ENCODE measurements at regions not wholly inside any gene's neighbourhood (a gene's known extent, or its start where the extent isn't known, plus 50 kb on each side); places are given as distances from the start of the nearest gene placed in this dataset.
A peak's percentile ranks its signal among the peaks of the same experiment; 100 is the strongest.

DNA sequence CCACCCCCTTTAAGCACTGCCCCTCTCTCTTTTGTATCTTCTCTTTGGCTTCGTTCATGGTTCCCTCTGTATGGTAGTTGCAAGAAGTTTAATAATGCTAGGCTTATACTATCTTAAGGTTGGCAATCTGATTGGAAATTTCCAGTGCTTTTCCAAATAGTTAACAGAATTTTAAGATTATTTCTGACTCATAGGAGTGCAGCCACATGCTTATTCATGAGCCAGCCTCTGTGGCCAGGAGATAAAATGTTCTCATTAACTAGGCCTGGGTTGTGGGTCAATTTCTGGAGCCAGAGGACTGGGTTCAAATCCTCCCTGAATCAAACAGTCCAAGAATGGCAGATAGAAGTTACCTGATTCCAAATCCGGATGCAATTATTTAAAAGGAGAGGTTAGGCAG, 103.1 kb downstream of the ATP6V1G3 start:
- no peak for DNase-seq (ENCODE audit: low read depth, low spot score)
- H3K27ac Mint-ChIP-seq (ENCODE audit: unreplicated experiment): no peak overlapping the region

DNA sequence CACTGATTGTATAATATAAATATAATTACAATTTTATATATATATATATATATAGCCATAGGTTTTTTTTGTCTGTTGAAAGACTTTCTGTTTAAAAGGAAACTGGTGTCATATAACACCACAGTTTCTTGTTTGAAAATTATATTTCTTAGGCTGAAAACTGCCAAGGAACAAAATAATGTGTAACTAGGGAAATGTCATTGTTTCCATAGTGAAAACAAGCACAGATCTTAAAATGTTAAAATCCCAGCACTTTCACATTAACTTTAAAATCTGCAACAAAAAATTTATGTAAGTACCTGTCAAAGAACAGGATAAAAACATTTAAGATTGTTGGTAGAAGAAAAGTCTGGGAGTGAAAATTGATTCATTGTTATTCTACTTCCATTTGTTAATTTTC, 104.2 kb downstream of the ATP6V1G3 start:
- no peaks in the 10 kb centered on the region for H3K27me3 Mint-ChIP-seq (ENCODE audit: low read depth)
- H3K4me3 Mint-ChIP-seq: no peak overlapping the region
- peaks cover 5% of the 10 kb centered on the region for H3K4me1 Mint-ChIP-seq
- DNase-seq (ENCODE audit: low read depth, low spot score): no peak
- peaks cover 3% of the 10 kb centered on the region for H3K9me3 Mint-ChIP-seq
- H3K27ac Mint-ChIP-seq (ENCODE audit: unreplicated experiment): no peak overlapping the region
- H3K36me3 Mint-ChIP-seq (ENCODE audit: low read depth): peaks cover 4% of the 10 kb centered on the region
- TF ChIP-seq, protein P1, sequence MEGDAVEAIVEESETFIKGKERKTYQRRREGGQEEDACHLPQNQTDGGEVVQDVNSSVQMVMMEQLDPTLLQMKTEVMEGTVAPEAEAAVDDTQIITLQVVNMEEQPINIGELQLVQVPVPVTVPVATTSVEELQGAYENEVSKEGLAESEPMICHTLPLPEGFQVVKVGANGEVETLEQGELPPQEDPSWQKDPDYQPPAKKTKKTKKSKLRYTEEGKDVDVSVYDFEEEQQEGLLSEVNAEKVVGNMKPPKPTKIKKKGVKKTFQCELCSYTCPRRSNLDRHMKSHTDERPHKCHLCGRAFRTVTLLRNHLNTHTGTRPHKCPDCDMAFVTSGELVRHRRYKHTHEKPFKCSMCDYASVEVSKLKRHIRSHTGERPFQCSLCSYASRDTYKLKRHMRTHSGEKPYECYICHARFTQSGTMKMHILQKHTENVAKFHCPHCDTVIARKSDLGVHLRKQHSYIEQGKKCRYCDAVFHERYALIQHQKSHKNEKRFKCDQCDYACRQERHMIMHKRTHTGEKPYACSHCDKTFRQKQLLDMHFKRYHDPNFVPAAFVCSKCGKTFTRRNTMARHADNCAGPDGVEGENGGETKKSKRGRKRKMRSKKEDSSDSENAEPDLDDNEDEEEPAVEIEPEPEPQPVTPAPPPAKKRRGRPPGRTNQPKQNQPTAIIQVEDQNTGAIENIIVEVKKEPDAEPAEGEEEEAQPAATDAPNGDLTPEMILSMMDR (conservative IDR thresholded peaks at IDR 0.05): no peak

More for the DNA sequence above, 103.1 kb downstream of the ATP6V1G3 start:
- Mint-ChIP-seq H3K9me3 (peaks cover under 1% of the 10 kb centered on the region), H3K36me3 (ENCODE audit: low read depth) (no peaks in the 10 kb centered on the region), H3K27me3 (ENCODE audit: low read depth) (no peaks in the 10 kb centered on the region), H3K4me3 (no peak overlapping the region), H3K4me1 (peaks cover 5% of the 10 kb centered on the region)
- TF ChIP-seq, protein P1 (conservative IDR thresholded peaks at IDR 0.05): no peak

DNA sequence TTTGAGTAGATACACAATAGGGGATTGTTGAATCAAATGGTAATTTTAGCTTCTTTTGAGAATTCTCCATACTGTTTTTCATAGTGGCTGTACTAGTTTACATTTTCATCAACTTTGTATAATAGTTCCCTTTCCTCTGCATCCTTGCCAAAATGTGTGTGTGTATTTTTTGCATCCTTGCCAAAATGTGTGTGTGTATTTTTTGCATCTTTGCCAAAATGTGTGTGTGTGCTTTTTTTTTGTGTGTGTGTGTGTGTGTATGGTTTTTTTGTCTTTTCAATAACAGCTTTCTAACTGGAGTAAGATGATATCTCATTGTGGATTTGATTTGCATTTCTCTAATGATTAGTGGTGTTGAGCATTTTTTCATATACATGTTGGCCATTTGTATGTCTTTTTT, 105.4 kb downstream of the ATP6V1G3 start:
- DNase-seq (ENCODE audit: low read depth, low spot score): no peak
- H3K4me3 Mint-ChIP-seq: no peak overlapping the region
- H3K9me3 Mint-ChIP-seq: peaks cover 5% of the 10 kb centered on the region
- peak overlapping the region; percentile 66 for H3K27ac Mint-ChIP-seq (ENCODE audit: unreplicated experiment)
- H3K36me3 Mint-ChIP-seq (ENCODE audit: low read depth): peaks cover 4% of the 10 kb centered on the region
- peaks cover under 1% of the 10 kb centered on the region for H3K4me1 Mint-ChIP-seq
- TF ChIP-seq, protein P1 (conservative IDR thresholded peaks at IDR 0.05): no peak
- no peaks in the 10 kb centered on the region for H3K27me3 Mint-ChIP-seq (ENCODE audit: low read depth)

DNA sequence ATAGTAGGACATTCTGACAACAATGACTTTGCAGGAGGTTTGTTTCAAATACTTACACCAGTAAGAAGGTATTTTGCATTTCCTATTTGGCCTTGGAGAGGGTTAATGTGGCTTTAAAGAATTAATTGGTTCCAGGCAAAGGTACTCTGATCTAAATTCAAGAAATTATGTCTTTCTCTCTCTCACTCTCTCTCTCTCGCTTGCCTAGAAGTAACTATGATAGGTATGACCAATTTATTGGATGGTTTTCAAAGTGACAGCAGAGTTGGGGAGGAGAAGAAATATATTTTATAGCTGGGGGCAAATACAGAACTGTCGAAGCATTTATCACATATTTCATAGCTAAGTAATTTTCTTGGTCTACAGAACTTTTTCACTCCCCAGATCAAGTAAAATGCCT, 116.0 kb downstream of the ATP6V1G3 start:
- no peak overlapping the region for H3K27ac Mint-ChIP-seq (ENCODE audit: unreplicated experiment)
- no peaks in the 10 kb centered on the region for H3K9me3 Mint-ChIP-seq
- H3K36me3 Mint-ChIP-seq (ENCODE audit: low read depth): no peaks in the 10 kb centered on the region
- DNase-seq (ENCODE audit: low read depth, low spot score): no peak
- H3K27me3 Mint-ChIP-seq (ENCODE audit: low read depth): no peaks in the 10 kb centered on the region
- no peaks in the 10 kb centered on the region for H3K4me1 Mint-ChIP-seq
- TF ChIP-seq, protein P1 (conservative IDR thresholded peaks at IDR 0.05): no peak
- no peak overlapping the region for H3K4me3 Mint-ChIP-seq

DNA sequence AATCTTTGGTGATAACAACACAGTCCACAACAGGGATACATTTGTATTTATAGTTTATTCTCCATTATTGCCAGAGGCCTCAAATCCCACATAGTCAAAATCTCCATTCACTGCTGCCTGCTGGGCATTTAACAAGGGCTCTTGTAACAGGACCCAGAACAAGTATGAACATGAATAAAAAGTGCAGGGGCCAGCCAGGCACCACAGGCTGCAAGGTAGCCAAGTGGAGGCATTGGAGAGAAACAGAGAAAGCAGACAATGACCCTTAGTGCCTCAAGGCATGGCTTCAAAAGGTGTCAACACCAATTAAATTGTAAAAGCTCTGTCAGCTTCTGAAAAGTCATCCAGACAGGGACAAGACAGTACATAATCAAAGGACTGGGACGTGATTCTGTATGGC, 116.8 kb downstream of the ATP6V1G3 start:
- H3K9me3 Mint-ChIP-seq: no peaks in the 10 kb centered on the region

More for the DNA sequence above, 116.8 kb downstream of the ATP6V1G3 start:
- no peak for DNase-seq (ENCODE audit: low read depth, low spot score)
- Mint-ChIP-seq H3K27ac (ENCODE audit: unreplicated experiment) (peak overlapping the region; percentile 6), H3K27me3 (ENCODE audit: low read depth) (no peaks in the 10 kb centered on the region), H3K36me3 (ENCODE audit: low read depth) (no peaks in the 10 kb centered on the region), H3K4me3 (no peak overlapping the region), H3K4me1 (no peaks in the 10 kb centered on the region)
- TF ChIP-seq, protein P1 (conservative IDR thresholded peaks at IDR 0.05): no peak

Data from neural crest cell (in vitro differentiated cells).